NB4 (cell line): ENCODE measurements at regions not wholly inside any gene's neighbourhood (a gene's known extent, or its start where the extent isn't known, plus 50 kb on each side); places are given as distances from the start of the nearest gene placed in this dataset.

Source experiments
- POLR2A ChIP-seq: IDR thresholded peaks from 2 replicates; pipeline ENCODE4 v1.6.1; 2011; ENCODE audit warnings: mild to moderate bottlenecking; ENCODE audit not compliant: insufficient read length; ENCODE audit errors: extremely low read depth
- TF ChIP-seq, protein P1 (sequence below): IDR thresholded peaks from one replicate; pipeline ENCODE4 v1.5.1; 2012; ENCODE audit warnings: low read depth, low read length
- TF ChIP-seq, protein P2 (sequence below): IDR thresholded peaks from 2 replicates; pipeline ENCODE4 v1.6.1; 2011; ENCODE audit warnings: low read depth, low read length

DNA sequence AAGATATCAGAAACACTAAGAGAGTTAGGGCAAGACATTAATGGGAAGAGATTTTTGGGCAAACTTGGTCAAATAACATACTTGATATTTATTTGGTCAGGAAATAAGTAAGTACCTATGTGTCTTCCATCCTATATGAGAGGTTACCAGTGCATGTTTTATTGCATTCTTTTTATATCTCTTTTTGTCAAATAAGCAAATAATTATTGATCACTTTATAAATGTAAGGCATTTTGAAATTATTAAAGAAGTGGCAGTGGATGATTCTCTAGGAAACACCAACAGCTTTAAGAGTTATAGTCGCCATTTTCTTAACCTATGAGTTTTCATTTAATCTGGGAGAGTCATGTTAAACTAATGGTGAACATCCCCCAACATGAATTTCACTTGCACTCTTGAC is 453.3 kb downstream of the MEIS1 start:
- TF ChIP-seq, protein P1, sequence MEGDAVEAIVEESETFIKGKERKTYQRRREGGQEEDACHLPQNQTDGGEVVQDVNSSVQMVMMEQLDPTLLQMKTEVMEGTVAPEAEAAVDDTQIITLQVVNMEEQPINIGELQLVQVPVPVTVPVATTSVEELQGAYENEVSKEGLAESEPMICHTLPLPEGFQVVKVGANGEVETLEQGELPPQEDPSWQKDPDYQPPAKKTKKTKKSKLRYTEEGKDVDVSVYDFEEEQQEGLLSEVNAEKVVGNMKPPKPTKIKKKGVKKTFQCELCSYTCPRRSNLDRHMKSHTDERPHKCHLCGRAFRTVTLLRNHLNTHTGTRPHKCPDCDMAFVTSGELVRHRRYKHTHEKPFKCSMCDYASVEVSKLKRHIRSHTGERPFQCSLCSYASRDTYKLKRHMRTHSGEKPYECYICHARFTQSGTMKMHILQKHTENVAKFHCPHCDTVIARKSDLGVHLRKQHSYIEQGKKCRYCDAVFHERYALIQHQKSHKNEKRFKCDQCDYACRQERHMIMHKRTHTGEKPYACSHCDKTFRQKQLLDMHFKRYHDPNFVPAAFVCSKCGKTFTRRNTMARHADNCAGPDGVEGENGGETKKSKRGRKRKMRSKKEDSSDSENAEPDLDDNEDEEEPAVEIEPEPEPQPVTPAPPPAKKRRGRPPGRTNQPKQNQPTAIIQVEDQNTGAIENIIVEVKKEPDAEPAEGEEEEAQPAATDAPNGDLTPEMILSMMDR, result no peak
- no peak for TF ChIP-seq POLR2A
- TF ChIP-seq, protein P2, sequence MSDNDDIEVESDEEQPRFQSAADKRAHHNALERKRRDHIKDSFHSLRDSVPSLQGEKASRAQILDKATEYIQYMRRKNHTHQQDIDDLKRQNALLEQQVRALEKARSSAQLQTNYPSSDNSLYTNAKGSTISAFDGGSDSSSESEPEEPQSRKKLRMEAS, result no peak
